ENCODE measurements at regions not wholly inside any gene's neighbourhood (a gene's known extent, or its start where the extent isn't known, plus 50 kb on each side); places are given as distances from the start of the nearest gene placed in this dataset.

- intact Hi-C loops (cut with DNase I, micrococcal nuclease): no loop called here
- H3K4me1 ChIP-seq (ENCODE audit: insufficient read depth, low read length): no peaks in the 10 kb centered on the region
- ATAC-seq (ENCODE audit: poor library complexity): no peak
- no peak for DNase-seq
- H3K27me3 ChIP-seq (ENCODE audit: control insufficient read depth in 1 of 2, insufficient read depth in 2 of 2, low read length in 2 of 2): no peaks in the 10 kb centered on the region
- POLR2A ChIA-PET: no interaction called here
- H3K4me3 Mint-ChIP-seq: no peak overlapping the region
- no peak overlapping the region for H3K27ac ChIP-seq (ENCODE audit: low read depth in 1 of 2, low read length in 2 of 2)
- H3K9me3 ChIP-seq (ENCODE audit: control insufficient read depth in 1 of 2, insufficient read depth in 1 of 2, low read length in 2 of 2): no peaks in the 10 kb centered on the region
- H3K4me3 ChIP-seq (ENCODE audit: low read length): no peak overlapping the region
- TF ChIP-seq, protein P1, sequence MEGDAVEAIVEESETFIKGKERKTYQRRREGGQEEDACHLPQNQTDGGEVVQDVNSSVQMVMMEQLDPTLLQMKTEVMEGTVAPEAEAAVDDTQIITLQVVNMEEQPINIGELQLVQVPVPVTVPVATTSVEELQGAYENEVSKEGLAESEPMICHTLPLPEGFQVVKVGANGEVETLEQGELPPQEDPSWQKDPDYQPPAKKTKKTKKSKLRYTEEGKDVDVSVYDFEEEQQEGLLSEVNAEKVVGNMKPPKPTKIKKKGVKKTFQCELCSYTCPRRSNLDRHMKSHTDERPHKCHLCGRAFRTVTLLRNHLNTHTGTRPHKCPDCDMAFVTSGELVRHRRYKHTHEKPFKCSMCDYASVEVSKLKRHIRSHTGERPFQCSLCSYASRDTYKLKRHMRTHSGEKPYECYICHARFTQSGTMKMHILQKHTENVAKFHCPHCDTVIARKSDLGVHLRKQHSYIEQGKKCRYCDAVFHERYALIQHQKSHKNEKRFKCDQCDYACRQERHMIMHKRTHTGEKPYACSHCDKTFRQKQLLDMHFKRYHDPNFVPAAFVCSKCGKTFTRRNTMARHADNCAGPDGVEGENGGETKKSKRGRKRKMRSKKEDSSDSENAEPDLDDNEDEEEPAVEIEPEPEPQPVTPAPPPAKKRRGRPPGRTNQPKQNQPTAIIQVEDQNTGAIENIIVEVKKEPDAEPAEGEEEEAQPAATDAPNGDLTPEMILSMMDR (IDR thresholded peaks at IDR 0.05): no peak
- H3K27ac Mint-ChIP-seq: no peak overlapping the region
- H3K36me3 ChIP-seq (ENCODE audit: insufficient read depth, low read length): no peaks in the 10 kb centered on the region
- H3K27me3 Mint-ChIP-seq: no peaks in the 10 kb centered on the region
- no peaks in the 10 kb centered on the region for H3K4me1 Mint-ChIP-seq (ENCODE audit: low read depth)
- peaks cover 8% of the 10 kb centered on the region for H3K9me3 Mint-ChIP-seq
- no peaks in the 10 kb centered on the region for H3K36me3 Mint-ChIP-seq (ENCODE audit: low read depth)
- CTCF ChIA-PET: no interaction called here
Observed at GRCh38 chr7:52005613-52006012, 689.0 kb upstream of the COBL start.

DNA sequence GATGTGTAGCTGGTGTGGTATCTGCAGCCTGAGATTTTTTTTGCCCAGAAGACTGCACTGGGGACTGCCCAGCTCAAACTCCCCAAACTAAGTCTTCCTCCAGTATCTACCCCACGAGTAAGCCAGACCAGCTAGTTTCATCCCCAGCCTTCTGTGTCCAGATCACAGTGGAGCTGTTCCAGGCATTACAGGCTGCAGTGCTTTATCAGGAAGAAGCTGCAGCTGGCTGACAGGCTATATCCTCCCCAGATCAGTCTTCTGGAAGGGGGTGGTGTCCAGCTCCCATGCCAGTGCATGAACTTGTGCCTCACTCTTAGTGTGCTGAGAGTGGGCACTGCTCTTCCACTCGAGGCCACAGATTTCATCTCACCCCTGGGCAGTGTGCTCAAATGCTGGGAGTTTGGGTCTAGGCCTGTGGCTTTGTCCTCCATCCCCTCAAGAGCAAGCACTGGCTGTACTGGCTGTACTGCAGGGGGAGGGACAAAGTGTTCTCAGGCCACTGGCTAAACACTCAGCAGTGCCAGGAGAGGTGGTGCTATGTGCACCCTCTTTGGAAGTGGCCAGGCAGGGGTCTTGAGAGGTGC, 679.1 kb upstream of the COBL start:
- Histone ChIP-seq H3K4me1 (ENCODE audit: insufficient read depth, low read length) (no peaks in the 10 kb centered on the region), H3K36me3 (ENCODE audit: insufficient read depth, low read length) (no peaks in the 10 kb centered on the region), H3K4me3 (ENCODE audit: low read length) (no peak overlapping the region), H3K27me3 (ENCODE audit: control insufficient read depth in 1 of 2, insufficient read depth in 2 of 2, low read length in 2 of 2) (no peaks in the 10 kb centered on the region), H3K27ac (ENCODE audit: low read depth in 1 of 2, low read length in 2 of 2) (no peak overlapping the region), H3K9me3 (ENCODE audit: control insufficient read depth in 1 of 2, insufficient read depth in 1 of 2, low read length in 2 of 2) (peaks cover 6 to 23% of the 10 kb centered on the region in 2 experiments)
- no peak for DNase-seq
- Mint-ChIP-seq H3K27me3 (no peaks in the 10 kb centered on the region), H3K36me3 (ENCODE audit: low read depth) (no peaks in the 10 kb centered on the region), H3K27ac (no peak overlapping the region), H3K9me3 (peaks cover 14% of the 10 kb centered on the region), H3K4me3 (no peak overlapping the region), H3K4me1 (ENCODE audit: low read depth) (no peaks in the 10 kb centered on the region)
- TF ChIP-seq, protein P1 (IDR thresholded peaks at IDR 0.05): no peak
- POLR2A ChIA-PET: no interaction called here
- CTCF ChIA-PET: no interaction called here
- intact Hi-C loops (cut with DNase I, micrococcal nuclease): no loop called here
- no peak for ATAC-seq (ENCODE audit: poor library complexity)

DNA sequence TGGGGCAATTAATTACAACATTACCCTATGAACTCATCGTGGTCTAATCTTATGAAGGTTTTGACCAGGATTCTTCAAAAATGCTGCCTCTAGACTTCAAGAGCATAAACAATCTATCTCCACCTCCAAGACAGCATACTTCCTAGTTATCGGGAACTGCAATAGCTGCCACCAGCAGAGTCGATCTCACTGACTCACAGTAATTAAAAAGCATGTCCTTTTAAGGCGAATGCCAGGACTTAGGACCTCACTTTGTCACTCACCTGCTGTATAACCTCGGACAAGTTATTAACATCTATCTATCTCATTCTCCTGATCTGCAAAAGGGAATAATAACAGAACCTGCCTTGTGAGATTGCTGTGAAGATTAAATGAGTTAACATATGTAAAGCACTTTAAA, 666.0 kb upstream of the COBL start:
- H3K4me1 Mint-ChIP-seq (ENCODE audit: low read depth): no peaks in the 10 kb centered on the region
- H3K36me3 ChIP-seq (ENCODE audit: insufficient read depth, low read length): no peaks in the 10 kb centered on the region
- H3K9me3 ChIP-seq (ENCODE audit: control insufficient read depth in 1 of 2, insufficient read depth in 1 of 2, low read length in 2 of 2): peaks cover 0 to 18% of the 10 kb centered on the region in 2 experiments
- ATAC-seq (ENCODE audit: poor library complexity) (no peak), DNase-seq (no peak)
- intact Hi-C loops (cut with DNase I, micrococcal nuclease): no loop called here
- POLR2A ChIA-PET: no interaction called here
- no peak overlapping the region for H3K4me3 Mint-ChIP-seq
- TF ChIP-seq, protein P1 (IDR thresholded peaks at IDR 0.05): no peak
- peaks cover 7% of the 10 kb centered on the region for H3K9me3 Mint-ChIP-seq
- H3K27ac ChIP-seq (ENCODE audit: low read depth in 1 of 2, low read length in 2 of 2): no peak overlapping the region
- H3K27ac Mint-ChIP-seq: no peak overlapping the region
- no peaks in the 10 kb centered on the region for H3K27me3 ChIP-seq (ENCODE audit: control insufficient read depth in 1 of 2, insufficient read depth in 2 of 2, low read length in 2 of 2)
- no peaks in the 10 kb centered on the region for H3K4me1 ChIP-seq (ENCODE audit: insufficient read depth, low read length)
- no peaks in the 10 kb centered on the region for H3K36me3 Mint-ChIP-seq (ENCODE audit: low read depth)
- H3K4me3 ChIP-seq (ENCODE audit: low read length): no peak overlapping the region
- CTCF ChIA-PET: no interaction called here
- H3K27me3 Mint-ChIP-seq: no peaks in the 10 kb centered on the region

Measured in CD4-positive, alpha-beta T cell (primary cell).